HG02973 (cell line): ENCODE measurements at regions not wholly inside any gene's neighbourhood (a gene's known extent, or its start where the extent isn't known, plus 50 kb on each side); places are given as distances from the start of the nearest gene placed in this dataset.

Experiments
- ATAC-seq: cut with Tn5 transposase; IDR thresholded peaks from one replicate; pipeline ENCODE4 v1.9.1; 2021; ENCODE audit warnings: moderate library complexity; ENCODE audit not compliant: unreplicated experiment

GRCh38 chr10:125348536-125348935, 188.2 kb upstream of the CTBP2 start:
- no peak for ATAC-seq

DNA sequence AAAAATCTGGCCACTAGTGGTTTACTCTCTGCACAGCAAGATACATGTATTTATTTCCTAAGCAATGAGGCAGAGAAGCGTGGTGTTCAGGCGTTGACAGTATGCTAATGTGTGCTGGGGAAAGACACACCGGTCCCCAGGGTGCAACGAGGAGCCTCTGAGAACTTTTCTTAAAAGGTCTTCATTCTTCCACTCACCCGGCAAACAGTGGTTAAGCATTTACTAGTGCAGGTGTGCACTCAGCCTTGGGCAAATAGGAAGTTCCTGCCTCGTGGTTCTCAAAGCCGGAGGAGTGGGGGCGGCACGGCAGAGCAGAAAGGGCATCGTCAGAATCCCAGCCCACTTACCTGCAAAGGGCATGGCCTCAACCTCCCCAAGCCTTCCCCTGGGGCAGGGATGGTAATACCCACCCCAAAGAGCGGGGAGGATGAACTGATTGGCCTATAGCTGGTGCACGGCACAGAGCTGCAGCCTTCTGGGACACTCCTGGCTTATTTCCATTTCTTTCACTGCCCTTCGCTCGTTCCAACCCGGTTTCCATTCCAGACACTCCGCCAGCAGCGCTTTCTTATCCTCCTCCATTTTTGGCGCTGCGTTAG, 184.3 kb upstream of the CTBP2 start:
- peak; percentile 82 for ATAC-seq

GRCh38 chr10:125343983-125344382, 183.6 kb upstream of the CTBP2 start:
- no peak for ATAC-seq

DNA sequence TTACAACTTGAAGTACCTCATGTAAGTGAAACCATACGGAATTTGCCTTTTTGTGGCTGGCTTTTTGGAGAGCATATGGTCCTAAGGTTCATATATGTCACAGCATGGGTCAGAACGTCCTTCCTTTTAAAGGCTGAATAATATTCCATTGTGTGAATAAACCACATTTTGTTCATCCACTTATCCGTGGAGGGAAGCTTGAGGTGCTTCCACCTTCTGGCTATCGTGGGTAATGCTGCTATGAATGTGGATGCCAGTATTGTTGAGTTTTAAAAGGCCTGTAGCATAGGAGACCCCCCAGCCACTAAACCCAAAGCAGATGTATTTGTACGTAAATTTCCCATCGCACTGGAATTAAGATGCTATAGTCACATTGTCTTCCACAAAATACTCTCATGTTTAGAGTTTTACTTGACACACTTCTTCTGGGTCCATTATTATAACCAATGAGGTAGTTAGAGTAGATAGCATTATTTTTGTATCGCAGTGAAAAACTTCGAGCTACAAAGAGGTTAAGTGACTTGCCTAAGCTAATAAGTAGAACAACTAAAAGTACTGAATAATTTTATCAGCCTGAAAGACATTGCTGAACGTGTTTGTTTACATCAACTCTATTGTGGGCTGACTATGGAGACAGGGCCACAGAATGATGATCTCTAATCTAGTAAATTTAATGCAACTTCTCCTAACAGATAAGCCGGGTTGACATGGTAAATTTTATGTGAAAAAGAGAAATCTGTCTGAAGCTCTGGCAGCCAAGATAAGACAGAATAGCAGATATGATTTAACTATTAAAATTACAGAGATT, 183.0 kb upstream of the CTBP2 start:
- no peak for ATAC-seq

DNA sequence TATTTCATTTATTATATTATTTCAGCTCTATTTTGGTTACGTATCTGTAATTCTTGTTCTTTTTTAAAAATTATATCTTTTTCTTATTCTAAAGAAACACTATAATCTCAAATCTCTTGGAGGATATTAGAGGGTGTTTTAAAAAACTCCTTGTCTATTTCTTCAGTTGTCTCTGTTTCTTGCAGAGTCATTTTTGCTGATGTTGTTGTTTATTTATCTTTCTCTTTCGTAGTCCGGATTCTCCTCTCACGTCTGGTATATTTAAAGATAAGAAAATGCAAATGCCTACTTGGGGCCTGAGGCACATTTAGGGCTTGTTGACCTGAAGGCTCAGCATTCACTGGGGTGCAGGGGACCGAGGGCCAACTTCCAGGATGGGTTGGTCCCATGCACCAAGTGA, 181.2 kb upstream of the CTBP2 start:
- no peak for ATAC-seq

DNA sequence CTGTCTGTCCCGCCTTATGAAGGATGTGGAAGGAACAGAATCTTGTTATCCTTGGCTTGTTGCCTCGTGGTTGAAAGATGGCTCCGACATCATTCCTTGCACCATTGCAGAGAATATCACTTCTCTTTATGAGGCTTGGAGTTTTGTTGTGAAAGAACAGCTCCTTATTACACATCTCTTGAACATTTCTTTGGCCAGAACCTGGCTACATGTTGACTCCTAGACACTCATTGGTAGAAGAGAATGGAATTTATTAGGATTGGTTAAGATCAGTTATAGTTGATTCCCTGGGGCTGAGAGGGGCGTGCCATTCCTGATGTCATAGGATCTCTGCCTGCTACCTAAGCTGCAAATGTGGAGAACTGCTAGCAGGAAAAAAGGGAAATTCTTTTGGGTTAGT, 180.5 kb upstream of the CTBP2 start:
- ATAC-seq: no peak

DNA sequence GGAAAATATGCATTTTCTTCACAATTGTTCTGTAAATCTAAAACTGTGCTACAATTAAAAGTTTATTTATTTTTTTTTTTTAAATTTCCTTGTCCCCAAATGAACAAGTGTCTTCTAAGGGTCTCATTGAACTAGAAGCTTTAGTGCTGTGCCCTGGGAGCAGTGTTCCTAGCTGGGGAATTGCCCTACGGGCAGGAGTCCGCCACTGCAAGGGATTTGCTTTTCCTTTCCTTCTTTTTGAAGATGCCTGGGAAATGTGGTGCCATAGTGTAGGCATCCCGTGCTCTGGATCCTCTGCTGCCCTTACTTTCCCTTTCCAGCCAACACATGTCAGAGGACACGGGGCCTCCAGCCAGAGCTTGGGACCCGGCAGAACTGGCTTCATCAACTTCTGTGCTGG, 177.1 kb upstream of the CTBP2 start:
- ATAC-seq: no peak

- ATAC-seq: no peak
Measured at GRCh38 chr10:125334545-125334944, 174.2 kb upstream of the CTBP2 start.

GRCh38 chr10:125333769-125334168, 173.4 kb upstream of the CTBP2 start:
- ATAC-seq: no peak

GRCh38 chr10:125333209-125333591, 172.8 kb upstream of the CTBP2 start:
- no peak for ATAC-seq

GRCh38 chr10:125332548-125333208, 172.3 kb upstream of the CTBP2 start:
- ATAC-seq: no peak

- ATAC-seq: no peak
Measured at GRCh38 chr10:125331056-125331455, 170.7 kb upstream of the CTBP2 start.

DNA sequence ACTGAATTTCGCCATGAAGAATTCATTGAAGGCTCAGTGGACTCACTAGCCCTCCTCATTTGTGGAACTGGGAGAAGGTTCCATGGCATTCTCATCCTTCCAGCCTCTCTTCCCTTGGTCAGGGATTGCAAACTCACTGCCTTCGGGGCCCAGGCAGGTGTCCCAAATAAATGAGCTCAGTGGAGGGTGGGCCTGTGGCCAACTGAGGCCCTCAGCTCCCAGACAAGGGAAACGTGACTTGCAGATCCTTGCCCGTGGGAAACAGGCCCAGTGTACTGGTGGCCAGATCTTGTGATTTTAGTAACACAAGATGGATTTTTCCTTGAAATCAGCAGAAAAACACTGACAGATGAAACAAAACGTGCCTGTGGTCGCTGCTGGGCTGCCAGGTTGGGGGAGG, 168.7 kb upstream of the CTBP2 start:
- no peak for ATAC-seq

DNA sequence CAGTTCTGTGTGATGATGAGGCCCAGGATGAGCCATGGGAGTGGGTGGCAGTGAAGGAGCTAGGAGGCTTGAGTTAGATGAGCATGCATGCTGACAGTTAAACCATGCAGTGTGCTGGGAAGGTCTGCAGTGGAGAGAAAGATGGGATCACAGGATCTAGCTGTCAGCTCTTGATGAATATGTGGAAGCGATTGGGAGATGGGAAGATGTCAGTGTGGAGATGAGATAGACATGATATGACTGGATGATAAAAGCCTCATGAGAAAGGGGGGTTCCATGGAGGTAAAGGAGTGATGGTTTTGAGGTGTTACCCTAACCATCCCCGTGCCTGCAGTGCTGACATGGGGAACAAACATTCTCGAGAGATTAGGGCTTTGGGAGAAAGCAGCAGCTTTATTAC, 165.0 kb upstream of the CTBP2 start:
- ATAC-seq: no peak

- no peak for ATAC-seq
Measured at GRCh38 chr10:125316436-125316835, 156.1 kb upstream of the CTBP2 start.

DNA sequence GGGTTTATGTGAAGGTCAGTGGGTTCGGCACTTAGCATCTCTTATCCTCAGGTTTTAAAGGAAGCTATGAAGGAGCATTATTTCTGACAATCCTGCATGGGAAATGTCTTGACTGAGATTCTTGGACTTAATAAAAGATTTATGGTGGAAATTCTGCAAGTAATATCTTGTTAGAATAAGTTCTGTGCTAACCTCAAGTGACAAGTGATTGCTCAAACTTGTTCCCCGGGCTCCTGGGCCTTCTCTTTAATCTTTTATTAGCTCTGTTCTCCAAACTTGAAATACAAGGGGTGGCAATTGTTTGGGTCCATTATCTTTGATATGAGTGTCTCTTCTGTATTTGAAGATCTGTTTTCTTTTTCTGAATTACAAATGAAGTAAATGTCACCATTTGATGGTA, 140.6 kb upstream of the CTBP2 start:
- ATAC-seq: no peak

GRCh38 chr10:125299461-125299860, 139.1 kb upstream of the CTBP2 start:
- ATAC-seq: no peak

- ATAC-seq: no peak
Measured at GRCh38 chr10:125296598-125296997, 136.2 kb upstream of the CTBP2 start.

DNA sequence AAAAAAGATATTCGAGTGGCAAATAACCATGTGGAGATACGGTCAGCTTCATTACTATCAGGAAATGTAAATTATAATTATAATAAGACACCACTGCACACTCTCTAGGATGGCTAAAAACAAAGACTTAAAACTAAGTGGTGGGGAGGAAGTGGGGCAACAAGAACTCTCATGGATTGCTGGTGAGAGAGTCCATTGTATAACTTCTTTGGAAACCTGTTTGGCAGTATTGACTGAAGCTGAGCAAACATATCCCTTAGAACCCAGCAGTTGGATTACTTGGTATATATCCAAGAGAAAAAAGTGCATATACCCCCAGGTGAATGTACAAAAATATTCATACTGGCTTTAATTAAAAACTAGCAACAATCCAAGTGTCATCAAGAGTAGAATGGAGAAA, 133.7 kb upstream of the CTBP2 start:
- ATAC-seq: no peak

GRCh38 chr10:125291836-125292235, 131.5 kb upstream of the CTBP2 start:
- ATAC-seq: no peak

- ATAC-seq: no peak
Measured at GRCh38 chr10:125289461-125289860, 129.1 kb upstream of the CTBP2 start.

- ATAC-seq: no peak
Measured at GRCh38 chr10:125284875-125285597, 124.7 kb upstream of the CTBP2 start.
